ENCODE measurements at regions not wholly inside any gene's neighbourhood (a gene's known extent, or its start where the extent isn't known, plus 50 kb on each side); places are given as distances from the start of the nearest gene placed in this dataset.

GRCh38 chr1:217943361-217943760 is 312.2 kb downstream of the SPATA17 start:
- no peak for DNase-seq (ENCODE audit: low spot score)
- no peaks in the 10 kb centered on the region for H4K20me1 ChIP-seq (ENCODE audit: insufficient read depth, low read length)
- BruUV-seq (replicated peaks): no TSS peak
- no peaks in the 10 kb centered on the region for H3K9me2 ChIP-seq (ENCODE audit: insufficient read depth, low read length)
- H3K4me3 ChIP-seq (ENCODE audit: low read depth, low read length, poor library complexity, severe bottlenecking): no peak overlapping the region
- no peaks in the 10 kb centered on the region for H3K4me1 ChIP-seq (ENCODE audit: insufficient read depth, low read length, poor library complexity, severe bottlenecking)
- CTCF ChIA-PET (ENCODE audit: unreplicated experiment): no interaction called here
- POLR2A ChIA-PET: no interaction called here
- H3K79me2 ChIP-seq (ENCODE audit: insufficient read depth, low read depth, low read length): no peaks in the 10 kb centered on the region
- no peak overlapping the region for H2AFZ ChIP-seq (ENCODE audit: low read length)
- TF ChIP-seq CTCF (conservative IDR thresholded peaks at IDR 0.05; ENCODE audit: low read length) (no peak), EZH2phosphoT487 (IDR thresholded peaks at IDR 0.05; ENCODE audit: borderline replicate concordance, low read depth, low read length) (no peak)
- no peak overlapping the region for H3K4me2 ChIP-seq (ENCODE audit: low read length)
- intact Hi-C loops (cut with micrococcal nuclease; ENCODE audit: unreplicated experiment): no loop called here
- no peaks in the 10 kb centered on the region for H3K36me3 ChIP-seq (ENCODE audit: insufficient read depth, low read length)
- H3K9me3 ChIP-seq (ENCODE audit: low read length): no peaks in the 10 kb centered on the region
- H3K27ac ChIP-seq (ENCODE audit: low read depth, low read length, poor library complexity, severe bottlenecking): no peak overlapping the region

- ChIA-PET CTCF (ENCODE audit: unreplicated experiment) (no interaction called here), POLR2A (no interaction called here)
- H3K4me2 ChIP-seq (ENCODE audit: low read length): no peak overlapping the region
- DNase-seq (ENCODE audit: low spot score): no peak
- H3K79me2 ChIP-seq (ENCODE audit: insufficient read depth, low read depth, low read length): no peaks in the 10 kb centered on the region
- H3K36me3 ChIP-seq (ENCODE audit: insufficient read depth, low read length): no peaks in the 10 kb centered on the region
- H3K9me2 ChIP-seq (ENCODE audit: insufficient read depth, low read length): no peaks in the 10 kb centered on the region
- intact Hi-C loops (cut with micrococcal nuclease; ENCODE audit: unreplicated experiment): no loop called here
- no peak overlapping the region for H3K27ac ChIP-seq (ENCODE audit: low read depth, low read length, poor library complexity, severe bottlenecking)
- H3K4me3 ChIP-seq (ENCODE audit: low read depth, low read length, poor library complexity, severe bottlenecking): no peak overlapping the region
- no peaks in the 10 kb centered on the region for H3K4me1 ChIP-seq (ENCODE audit: insufficient read depth, low read length, poor library complexity, severe bottlenecking)
- no TSS peak for BruUV-seq (replicated peaks)
- H2AFZ ChIP-seq (ENCODE audit: low read length): no peak overlapping the region
- no peaks in the 10 kb centered on the region for H3K9me3 ChIP-seq (ENCODE audit: low read length)
- TF ChIP-seq EZH2phosphoT487 (IDR thresholded peaks at IDR 0.05; ENCODE audit: borderline replicate concordance, low read depth, low read length): no peak
- TF ChIP-seq CTCF (conservative IDR thresholded peaks at IDR 0.05; ENCODE audit: low read length): no peak
- no peaks in the 10 kb centered on the region for H4K20me1 ChIP-seq (ENCODE audit: insufficient read depth, low read length)
These were observed 313.4 kb downstream of the SPATA17 start for GRCh38 chr1:217944550-217944949.

DNA sequence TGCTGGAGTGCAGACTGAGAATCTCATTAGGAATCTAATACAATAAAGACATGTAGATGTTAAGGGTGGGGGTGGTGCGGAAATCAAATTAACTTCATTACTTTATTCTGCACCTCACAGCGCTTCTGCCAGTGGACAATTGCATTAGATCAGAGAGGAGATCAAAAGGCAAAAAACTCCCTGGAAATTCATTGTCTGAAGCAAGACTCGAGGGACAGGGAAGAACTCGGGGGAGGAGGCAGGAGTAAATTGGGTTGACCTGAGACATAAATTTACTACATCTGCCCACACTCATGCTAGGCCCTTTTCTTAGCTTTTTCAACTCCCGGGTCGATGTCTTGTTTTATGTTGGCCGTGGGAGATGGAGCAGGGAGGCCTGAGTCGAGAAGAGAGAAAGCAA is 315.4 kb downstream of the SPATA17 start:
- intact Hi-C loops (cut with micrococcal nuclease; ENCODE audit: unreplicated experiment): no loop called here
- POLR2A ChIA-PET: no interaction called here
- no peaks in the 10 kb centered on the region for H3K9me2 ChIP-seq (ENCODE audit: insufficient read depth, low read length)
- H3K36me3 ChIP-seq (ENCODE audit: insufficient read depth, low read length): no peaks in the 10 kb centered on the region
- DNase-seq (ENCODE audit: low spot score): no peak
- H3K27ac ChIP-seq (ENCODE audit: low read depth, low read length, poor library complexity, severe bottlenecking): no peak overlapping the region
- no peak overlapping the region for H3K4me2 ChIP-seq (ENCODE audit: low read length)
- no peak for TF ChIP-seq EZH2phosphoT487 (IDR thresholded peaks at IDR 0.05; ENCODE audit: borderline replicate concordance, low read depth, low read length)
- TF ChIP-seq CTCF (conservative IDR thresholded peaks at IDR 0.05; ENCODE audit: low read length): no peak
- CTCF ChIA-PET (ENCODE audit: unreplicated experiment): no interaction called here
- no TSS peak for BruUV-seq (replicated peaks)
- H3K4me3 ChIP-seq (ENCODE audit: low read depth, low read length, poor library complexity, severe bottlenecking): no peak overlapping the region
- no peaks in the 10 kb centered on the region for H4K20me1 ChIP-seq (ENCODE audit: insufficient read depth, low read length)
- no peaks in the 10 kb centered on the region for H3K79me2 ChIP-seq (ENCODE audit: insufficient read depth, low read depth, low read length)
- H2AFZ ChIP-seq (ENCODE audit: low read length): no peak overlapping the region
- H3K9me3 ChIP-seq (ENCODE audit: low read length): no peaks in the 10 kb centered on the region
- H3K4me1 ChIP-seq (ENCODE audit: insufficient read depth, low read length, poor library complexity, severe bottlenecking): no peaks in the 10 kb centered on the region
